ENCODE measurements at regions not wholly inside any gene's neighbourhood (a gene's known extent, or its start where the extent isn't known, plus 50 kb on each side); places are given as distances from the start of the nearest gene placed in this dataset.
"Not testable (repeated sequence)": the region's sequence is repeated elsewhere in the genome, so short reads cannot be mapped to it uniquely, and the experiment has no call there.

GRCh38 chrX:76774912-76775311 lies 347.4 kb downstream of the MAGEE1 start:
- H3K4me2 ChIP-seq (ENCODE audit: low read length); H2AFZ ChIP-seq (ENCODE audit: low read depth, low read length); H3K4me3 ChIP-seq (ENCODE audit: low read length); H3K9ac ChIP-seq (ENCODE audit: low read length); H3K9me3 ChIP-seq (ENCODE audit: low read length); H3K27me3 ChIP-seq (ENCODE audit: insufficient read depth, low read depth, low read length); H3K9me2 ChIP-seq (ENCODE audit: insufficient read depth, low read length); H4K20me1 ChIP-seq (ENCODE audit: insufficient read depth); H3K79me2 ChIP-seq (replicated peaks; ENCODE audit: insufficient read depth, low read length); H3K27ac ChIP-seq (ENCODE audit: low read length); H3F3A ChIP-seq (ENCODE audit: insufficient read depth, low read length, poor library complexity, severe bottlenecking); H3K36me3 ChIP-seq (ENCODE audit: insufficient read depth, low read length): not testable (repeated sequence)

- H3K9me3 ChIP-seq (ENCODE audit: low read length) = no peaks in the 10 kb centered on the region
- no peak for TF ChIP-seq EP300 (conservative IDR thresholded peaks at IDR 0.05; ENCODE audit: poor library complexity, severe bottlenecking)
- TF ChIP-seq, protein P1, sequence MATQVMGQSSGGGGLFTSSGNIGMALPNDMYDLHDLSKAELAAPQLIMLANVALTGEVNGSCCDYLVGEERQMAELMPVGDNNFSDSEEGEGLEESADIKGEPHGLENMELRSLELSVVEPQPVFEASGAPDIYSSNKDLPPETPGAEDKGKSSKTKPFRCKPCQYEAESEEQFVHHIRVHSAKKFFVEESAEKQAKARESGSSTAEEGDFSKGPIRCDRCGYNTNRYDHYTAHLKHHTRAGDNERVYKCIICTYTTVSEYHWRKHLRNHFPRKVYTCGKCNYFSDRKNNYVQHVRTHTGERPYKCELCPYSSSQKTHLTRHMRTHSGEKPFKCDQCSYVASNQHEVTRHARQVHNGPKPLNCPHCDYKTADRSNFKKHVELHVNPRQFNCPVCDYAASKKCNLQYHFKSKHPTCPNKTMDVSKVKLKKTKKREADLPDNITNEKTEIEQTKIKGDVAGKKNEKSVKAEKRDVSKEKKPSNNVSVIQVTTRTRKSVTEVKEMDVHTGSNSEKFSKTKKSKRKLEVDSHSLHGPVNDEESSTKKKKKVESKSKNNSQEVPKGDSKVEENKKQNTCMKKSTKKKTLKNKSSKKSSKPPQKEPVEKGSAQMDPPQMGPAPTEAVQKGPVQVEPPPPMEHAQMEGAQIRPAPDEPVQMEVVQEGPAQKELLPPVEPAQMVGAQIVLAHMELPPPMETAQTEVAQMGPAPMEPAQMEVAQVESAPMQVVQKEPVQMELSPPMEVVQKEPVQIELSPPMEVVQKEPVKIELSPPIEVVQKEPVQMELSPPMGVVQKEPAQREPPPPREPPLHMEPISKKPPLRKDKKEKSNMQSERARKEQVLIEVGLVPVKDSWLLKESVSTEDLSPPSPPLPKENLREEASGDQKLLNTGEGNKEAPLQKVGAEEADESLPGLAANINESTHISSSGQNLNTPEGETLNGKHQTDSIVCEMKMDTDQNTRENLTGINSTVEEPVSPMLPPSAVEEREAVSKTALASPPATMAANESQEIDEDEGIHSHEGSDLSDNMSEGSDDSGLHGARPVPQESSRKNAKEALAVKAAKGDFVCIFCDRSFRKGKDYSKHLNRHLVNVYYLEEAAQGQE (IDR thresholded peaks at IDR 0.05; ENCODE audit: borderline replicate concordance) = no peak
- TF ChIP-seq TAF1 (IDR thresholded peaks at IDR 0.05; ENCODE audit: low read depth) = no peak
- TF ChIP-seq, protein P2, sequence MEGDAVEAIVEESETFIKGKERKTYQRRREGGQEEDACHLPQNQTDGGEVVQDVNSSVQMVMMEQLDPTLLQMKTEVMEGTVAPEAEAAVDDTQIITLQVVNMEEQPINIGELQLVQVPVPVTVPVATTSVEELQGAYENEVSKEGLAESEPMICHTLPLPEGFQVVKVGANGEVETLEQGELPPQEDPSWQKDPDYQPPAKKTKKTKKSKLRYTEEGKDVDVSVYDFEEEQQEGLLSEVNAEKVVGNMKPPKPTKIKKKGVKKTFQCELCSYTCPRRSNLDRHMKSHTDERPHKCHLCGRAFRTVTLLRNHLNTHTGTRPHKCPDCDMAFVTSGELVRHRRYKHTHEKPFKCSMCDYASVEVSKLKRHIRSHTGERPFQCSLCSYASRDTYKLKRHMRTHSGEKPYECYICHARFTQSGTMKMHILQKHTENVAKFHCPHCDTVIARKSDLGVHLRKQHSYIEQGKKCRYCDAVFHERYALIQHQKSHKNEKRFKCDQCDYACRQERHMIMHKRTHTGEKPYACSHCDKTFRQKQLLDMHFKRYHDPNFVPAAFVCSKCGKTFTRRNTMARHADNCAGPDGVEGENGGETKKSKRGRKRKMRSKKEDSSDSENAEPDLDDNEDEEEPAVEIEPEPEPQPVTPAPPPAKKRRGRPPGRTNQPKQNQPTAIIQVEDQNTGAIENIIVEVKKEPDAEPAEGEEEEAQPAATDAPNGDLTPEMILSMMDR (IDR thresholded peaks at IDR 0.05; ENCODE audit: poor library complexity, severe bottlenecking) = no peak
- no peak for TF ChIP-seq POLR2AphosphoS5 (IDR thresholded peaks at IDR 0.05)
- no peak for TF ChIP-seq MXI1 (conservative IDR thresholded peaks at IDR 0.05; ENCODE audit: poor library complexity, severe bottlenecking)
- TF ChIP-seq SMC3 (conservative IDR thresholded peaks at IDR 0.05; ENCODE audit: poor library complexity) = no peak
- no peak for TF ChIP-seq RAD21 (conservative IDR thresholded peaks at IDR 0.05)
- TF ChIP-seq EZH2 (IDR thresholded peaks at IDR 0.05; ENCODE audit: borderline replicate concordance, insufficient read depth, low read length, poor library complexity, severe bottlenecking) = no peak
- H4K20me1 ChIP-seq (ENCODE audit: insufficient read depth) = no peaks in the 10 kb centered on the region
- no peaks in the 10 kb centered on the region for H3F3A ChIP-seq (ENCODE audit: insufficient read depth, low read length, poor library complexity, severe bottlenecking)
- no peaks in the 10 kb centered on the region for H3K79me2 ChIP-seq (replicated peaks; ENCODE audit: insufficient read depth, low read length)
- no peak overlapping the region for H3K27ac ChIP-seq (ENCODE audit: low read length)
- H3K27me3 ChIP-seq (ENCODE audit: insufficient read depth, low read depth, low read length) = no peaks in the 10 kb centered on the region
- H3K9ac ChIP-seq (ENCODE audit: low read length) = no peak overlapping the region
- no peaks in the 10 kb centered on the region for H3K36me3 ChIP-seq (ENCODE audit: insufficient read depth, low read length)
- H3K4me3 ChIP-seq (ENCODE audit: low read length) = no peak overlapping the region
- H3K4me2 ChIP-seq (ENCODE audit: low read length) = no peak overlapping the region
- H3K9me2 ChIP-seq (ENCODE audit: insufficient read depth, low read length) = no peaks in the 10 kb centered on the region
- no peak overlapping the region for H2AFZ ChIP-seq (ENCODE audit: low read depth, low read length)
Measured at GRCh38 chrX:76796311-76796710, 368.8 kb downstream of the MAGEE1 start.

DNA sequence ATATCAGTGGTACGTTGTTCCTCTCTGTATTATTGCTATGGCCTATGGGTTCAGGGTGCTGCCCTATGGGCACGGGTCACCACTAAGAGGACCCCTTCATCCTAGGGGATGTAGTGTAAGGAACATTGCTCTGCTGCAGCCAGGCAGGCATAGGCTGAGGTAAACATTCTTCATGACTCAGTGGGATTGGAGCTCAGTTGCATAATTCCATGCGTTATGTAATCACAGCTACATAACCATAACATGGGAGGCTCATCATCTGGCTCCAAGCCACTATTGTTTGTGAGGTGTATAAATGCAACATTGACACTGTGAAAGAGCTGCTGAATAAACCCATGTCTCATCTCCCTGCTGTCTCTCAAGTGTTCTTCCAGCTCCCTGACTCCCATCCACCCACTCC lies 375.2 kb downstream of the MAGEE1 start:
- Histone ChIP-seq H3K4me2 (ENCODE audit: low read length) (no peak overlapping the region), H3K9me3 (ENCODE audit: low read length) (no peaks in the 10 kb centered on the region), H3F3A (ENCODE audit: insufficient read depth, low read length, poor library complexity, severe bottlenecking) (no peaks in the 10 kb centered on the region), H2AFZ (ENCODE audit: low read depth, low read length) (no peak overlapping the region), H3K9ac (ENCODE audit: low read length) (no peak overlapping the region), H3K9me2 (ENCODE audit: insufficient read depth, low read length) (no peaks in the 10 kb centered on the region), H3K4me3 (ENCODE audit: low read length) (no peak overlapping the region), H3K36me3 (ENCODE audit: insufficient read depth, low read length) (no peaks in the 10 kb centered on the region), H3K27me3 (ENCODE audit: insufficient read depth, low read depth, low read length) (no peaks in the 10 kb centered on the region), H4K20me1 (ENCODE audit: insufficient read depth) (no peaks in the 10 kb centered on the region), H3K27ac (ENCODE audit: low read length) (no peak overlapping the region), H3K79me2 (replicated peaks; ENCODE audit: insufficient read depth, low read length) (no peaks in the 10 kb centered on the region)
- TF ChIP-seq MXI1 (conservative IDR thresholded peaks at IDR 0.05; ENCODE audit: poor library complexity, severe bottlenecking) = no peak
- no peak for TF ChIP-seq SMC3 (conservative IDR thresholded peaks at IDR 0.05; ENCODE audit: poor library complexity)
- no peak for TF ChIP-seq TAF1 (IDR thresholded peaks at IDR 0.05; ENCODE audit: low read depth)
- no peak for TF ChIP-seq POLR2AphosphoS5 (IDR thresholded peaks at IDR 0.05)
- TF ChIP-seq EZH2 (IDR thresholded peaks at IDR 0.05; ENCODE audit: borderline replicate concordance, insufficient read depth, low read length, poor library complexity, severe bottlenecking) = no peak
- TF ChIP-seq, protein P1 (IDR thresholded peaks at IDR 0.05; ENCODE audit: borderline replicate concordance) = no peak
- TF ChIP-seq RAD21 (conservative IDR thresholded peaks at IDR 0.05) = no peak
- TF ChIP-seq, protein P2 (IDR thresholded peaks at IDR 0.05; ENCODE audit: poor library complexity, severe bottlenecking) = no peak
- no peak for TF ChIP-seq EP300 (conservative IDR thresholded peaks at IDR 0.05; ENCODE audit: poor library complexity, severe bottlenecking)

Data from neural cell (in vitro differentiated cells).